ENCODE measurements at regions not wholly inside any gene's neighbourhood (a gene's known extent, or its start where the extent isn't known, plus 50 kb on each side); places are given as distances from the start of the nearest gene placed in this dataset.

- DNase-seq (ENCODE audit: low spot score): no peak
Measured at GRCh38 chr6:104064876-104065275, 794.8 kb downstream of the HACE1 start.

GRCh38 chr6:104050455-104050854 lies 809.3 kb downstream of the HACE1 start:
- no peak for DNase-seq (ENCODE audit: low spot score)

GRCh38 chr6:104046426-104046825 lies 813.3 kb downstream of the HACE1 start:
- no peak for DNase-seq (ENCODE audit: low spot score)

- DNase-seq (ENCODE audit: low spot score): no peak
Measured at GRCh38 chr6:104031346-104031745, 828.4 kb downstream of the HACE1 start.

GRCh38 chr6:104022126-104022525 lies 837.6 kb downstream of the HACE1 start:
- no peak for DNase-seq (ENCODE audit: low spot score)

GRCh38 chr6:104019075-104019753 lies 840.5 kb downstream of the HACE1 start:
- no peak for DNase-seq (ENCODE audit: low spot score)

GRCh38 chr6:104017410-104018381 lies 842.0 kb downstream of the HACE1 start:
- no peak for DNase-seq (ENCODE audit: low spot score)

GRCh38 chr6:104014163-104014959 lies 845.4 kb downstream of the HACE1 start:
- DNase-seq (ENCODE audit: low spot score): no peak

GRCh38 chr6:104013312-104013971 lies 846.3 kb downstream of the HACE1 start:
- DNase-seq (ENCODE audit: low spot score): no peak

- no peak for DNase-seq (ENCODE audit: low spot score)
Measured at GRCh38 chr6:104010897-104011296, 848.8 kb downstream of the HACE1 start.

- DNase-seq (ENCODE audit: low spot score): no peak
Measured at GRCh38 chr6:104003803-104004516, 855.8 kb downstream of the HACE1 start.

GRCh38 chr6:103995571-103995970 lies 864.1 kb downstream of the HACE1 start:
- no peak for DNase-seq (ENCODE audit: low spot score)

GRCh38 chr6:103983860-103984259 lies 875.9 kb downstream of the HACE1 start:
- DNase-seq (ENCODE audit: low spot score): no peak

GRCh38 chr6:103983011-103983410 lies 876.7 kb downstream of the HACE1 start:
- no peak for DNase-seq (ENCODE audit: low spot score)

GRCh38 chr6:103982574-103982973 lies 877.1 kb downstream of the HACE1 start:
- no peak for DNase-seq (ENCODE audit: low spot score)

- DNase-seq (ENCODE audit: low spot score): no peak
Measured at GRCh38 chr6:103979308-103979707, 880.4 kb downstream of the HACE1 start.

GRCh38 chr6:103937389-103937788 lies 922.3 kb downstream of the HACE1 start:
- no peak for DNase-seq (ENCODE audit: low spot score)

- no peak for DNase-seq (ENCODE audit: low spot score)
Measured at GRCh38 chr6:103925317-103925716, 934.4 kb downstream of the HACE1 start.

- no peak for DNase-seq (ENCODE audit: low spot score)
Measured at GRCh38 chr6:103910018-103910417, 949.7 kb downstream of the HACE1 start.

- DNase-seq (ENCODE audit: low spot score): no peak
Measured at GRCh38 chr6:103908898-103909297, 950.8 kb downstream of the HACE1 start.

- no peak for DNase-seq (ENCODE audit: low spot score)
Measured at GRCh38 chr6:103895136-103895535, 964.6 kb downstream of the HACE1 start.

Measured in kidney capillary endothelial cell (primary cell).